SK-N-MC (cell line): ENCODE measurements at regions not wholly inside any gene's neighbourhood (a gene's known extent, or its start where the extent isn't known, plus 50 kb on each side); places are given as distances from the start of the nearest gene placed in this dataset.

Experiments
- DNase-seq: peaks from one replicate; pipeline ENCODE4 v3.0.0-alpha.2; 2011; ENCODE audit warnings: low read depth, low spot score
- H3K27ac ChIP-seq: fragments of 200-600 bp; sonication (generic); 2 replicates; pipeline ENCODE4 v1.5.1; 2016; ENCODE audit warnings: mixed run types
- H3K36me3 ChIP-seq: fragments of 200-600 bp; sonication (generic); 2 replicates; pipeline ENCODE4 v1.6.1; 2017; ENCODE audit warnings: antibody characterized with exemption, low read length, mixed read lengths; ENCODE audit not compliant: insufficient read depth
- H3K4me3 ChIP-seq: fragments of 200-600 bp; sonication (generic); 2 replicates; pipeline ENCODE4 v1.5.1; 2016
- H3K9ac ChIP-seq: fragments of 200-600 bp; sonication (generic); 2 replicates; pipeline ENCODE4 v1.8.0; 2017; ENCODE audit warnings: mixed run types, mixed read lengths; ENCODE audit not compliant: insufficient read length
- H3K9me3 ChIP-seq: fragments of 200-600 bp; sonication (generic); 2 replicates; pipeline ENCODE4 v1.6.1; 2017; ENCODE audit warnings: low read depth, mild to moderate bottlenecking, antibody characterized with exemption, low read length, moderate library complexity, mixed read lengths
- EZH2 ChIP-seq: fragments of 200-600 bp; sonication (generic); IDR thresholded peaks from one replicate; pipeline ENCODE4 v1.6.1; 2017; ENCODE audit warnings: antibody characterized with exemption
- FOXP2 ChIP-seq: optimal IDR thresholded peaks from 2 replicates; pipeline ENCODE3; 2011; ENCODE audit warnings: mild to moderate bottlenecking, moderate library complexity; ENCODE audit not compliant: insufficient read depth; ENCODE audit errors: extremely low read length, control extremely low read depth
- POLR2AphosphoS5 ChIP-seq: IDR thresholded peaks from 2 replicates; pipeline ENCODE4 v1.6.1; 2012; ENCODE audit warnings: mild to moderate bottlenecking, low read depth, low read length, borderline replicate concordance

GRCh38 chr3:35521196-35521595 is 118.1 kb upstream of the ARPP21 start:
- no peak overlapping the region for H3K27ac ChIP-seq
- H3K9ac ChIP-seq: no peak overlapping the region
- no peak for DNase-seq
- H3K9me3 ChIP-seq: no peaks in the 10 kb centered on the region
- H3K4me3 ChIP-seq: no peak overlapping the region
- TF ChIP-seq FOXP2 (no peak), EZH2 (no peak), POLR2AphosphoS5 (no peak)
- H3K36me3 ChIP-seq: no peaks in the 10 kb centered on the region

- H3K36me3 ChIP-seq: no peaks in the 10 kb centered on the region
- no peak for DNase-seq
- no peak overlapping the region for H3K27ac ChIP-seq
- no peak overlapping the region for H3K9ac ChIP-seq
- H3K9me3 ChIP-seq: no peaks in the 10 kb centered on the region
- TF ChIP-seq POLR2AphosphoS5 (no peak), EZH2 (no peak)
- no peak overlapping the region for H3K4me3 ChIP-seq
Measured at GRCh38 chr3:35522450-35522849, 116.9 kb upstream of the ARPP21 start.

- no peaks in the 10 kb centered on the region for H3K9me3 ChIP-seq
- no peak for DNase-seq
- no peaks in the 10 kb centered on the region for H3K36me3 ChIP-seq
- TF ChIP-seq FOXP2: no peak
- TF ChIP-seq EZH2: no peak
- TF ChIP-seq POLR2AphosphoS5: no peak
- no peak overlapping the region for H3K27ac ChIP-seq
- H3K9ac ChIP-seq: no peak overlapping the region
- H3K4me3 ChIP-seq: no peak overlapping the region
Measured at GRCh38 chr3:35523074-35523473, 116.3 kb upstream of the ARPP21 start.

GRCh38 chr3:35523838-35524237 is 115.5 kb upstream of the ARPP21 start:
- no peak overlapping the region for H3K27ac ChIP-seq
- DNase-seq: no peak
- H3K9ac ChIP-seq: no peak overlapping the region
- no peak for TF ChIP-seq FOXP2
- no peak for TF ChIP-seq POLR2AphosphoS5
- TF ChIP-seq EZH2: no peak
- H3K36me3 ChIP-seq: no peaks in the 10 kb centered on the region
- H3K9me3 ChIP-seq: no peaks in the 10 kb centered on the region
- H3K4me3 ChIP-seq: no peak overlapping the region

GRCh38 chr3:35524856-35525255 is 114.5 kb upstream of the ARPP21 start:
- Histone ChIP-seq H3K9me3 (no peaks in the 10 kb centered on the region), H3K27ac (no peak overlapping the region), H3K36me3 (no peaks in the 10 kb centered on the region), H3K9ac (no peak overlapping the region), H3K4me3 (no peak overlapping the region)
- TF ChIP-seq EZH2 (no peak), POLR2AphosphoS5 (no peak), FOXP2 (no peak)
- no peak for DNase-seq

GRCh38 chr3:35528728-35529127 is 110.6 kb upstream of the ARPP21 start:
- no peak for TF ChIP-seq EZH2
- TF ChIP-seq FOXP2: no peak
- TF ChIP-seq POLR2AphosphoS5: no peak
- Histone ChIP-seq H3K9me3 (no peaks in the 10 kb centered on the region), H3K36me3 (no peaks in the 10 kb centered on the region), H3K4me3 (no peak overlapping the region), H3K9ac (no peak overlapping the region), H3K27ac (no peak overlapping the region)
- DNase-seq: no peak

GRCh38 chr3:35529337-35529736 is 110.0 kb upstream of the ARPP21 start:
- no peaks in the 10 kb centered on the region for H3K36me3 ChIP-seq
- DNase-seq: no peak
- H3K27ac ChIP-seq: no peak overlapping the region
- no peaks in the 10 kb centered on the region for H3K9me3 ChIP-seq
- no peak overlapping the region for H3K9ac ChIP-seq
- TF ChIP-seq POLR2AphosphoS5: no peak
- TF ChIP-seq FOXP2: no peak
- TF ChIP-seq EZH2: no peak
- no peak overlapping the region for H3K4me3 ChIP-seq

- Histone ChIP-seq H3K9ac (no peak overlapping the region), H3K36me3 (no peaks in the 10 kb centered on the region), H3K9me3 (no peaks in the 10 kb centered on the region), H3K27ac (peak overlapping the region; percentile 73), H3K4me3 (no peak overlapping the region)
- peak; percentile 12 for DNase-seq
- TF ChIP-seq POLR2AphosphoS5 (no peak), EZH2 (no peak)
Measured at GRCh38 chr3:35537265-35537664, 102.1 kb upstream of the ARPP21 start.

- H3K9ac ChIP-seq: no peak overlapping the region
- no peak overlapping the region for H3K27ac ChIP-seq
- H3K9me3 ChIP-seq: no peaks in the 10 kb centered on the region
- no peaks in the 10 kb centered on the region for H3K36me3 ChIP-seq
- TF ChIP-seq FOXP2 (no peak), POLR2AphosphoS5 (no peak), EZH2 (no peak)
- no peak for DNase-seq
- H3K4me3 ChIP-seq: no peak overlapping the region
Measured at GRCh38 chr3:35544976-35545375, 94.3 kb upstream of the ARPP21 start.
